ENCODE measurements at regions not wholly inside any gene's neighbourhood (a gene's known extent, or its start where the extent isn't known, plus 50 kb on each side); places are given as distances from the start of the nearest gene placed in this dataset.

DNA sequence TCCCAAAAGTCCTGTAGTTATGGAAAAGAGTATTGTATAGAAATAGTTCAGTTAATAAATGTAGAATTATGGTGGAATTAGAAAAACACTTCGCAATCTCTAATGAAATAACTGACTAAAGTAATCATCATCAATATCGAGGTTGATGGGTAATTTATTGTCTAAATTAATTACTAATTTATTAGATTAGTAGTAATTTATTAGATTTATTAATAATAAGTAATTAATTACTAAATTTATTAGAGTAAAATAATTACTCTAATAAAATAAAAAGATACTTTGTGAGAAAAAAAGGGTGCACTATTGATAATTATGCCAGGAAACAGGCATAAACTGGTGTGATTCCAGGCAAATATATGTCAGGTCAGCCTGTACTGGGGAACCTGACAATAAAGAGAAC, 455.6 kb downstream of the AASDHPPT start:
- no peak for TF ChIP-seq EZH2 (IDR thresholded peaks at IDR 0.05; ENCODE audit: borderline replicate concordance, low read length)
- TF ChIP-seq, protein P1, sequence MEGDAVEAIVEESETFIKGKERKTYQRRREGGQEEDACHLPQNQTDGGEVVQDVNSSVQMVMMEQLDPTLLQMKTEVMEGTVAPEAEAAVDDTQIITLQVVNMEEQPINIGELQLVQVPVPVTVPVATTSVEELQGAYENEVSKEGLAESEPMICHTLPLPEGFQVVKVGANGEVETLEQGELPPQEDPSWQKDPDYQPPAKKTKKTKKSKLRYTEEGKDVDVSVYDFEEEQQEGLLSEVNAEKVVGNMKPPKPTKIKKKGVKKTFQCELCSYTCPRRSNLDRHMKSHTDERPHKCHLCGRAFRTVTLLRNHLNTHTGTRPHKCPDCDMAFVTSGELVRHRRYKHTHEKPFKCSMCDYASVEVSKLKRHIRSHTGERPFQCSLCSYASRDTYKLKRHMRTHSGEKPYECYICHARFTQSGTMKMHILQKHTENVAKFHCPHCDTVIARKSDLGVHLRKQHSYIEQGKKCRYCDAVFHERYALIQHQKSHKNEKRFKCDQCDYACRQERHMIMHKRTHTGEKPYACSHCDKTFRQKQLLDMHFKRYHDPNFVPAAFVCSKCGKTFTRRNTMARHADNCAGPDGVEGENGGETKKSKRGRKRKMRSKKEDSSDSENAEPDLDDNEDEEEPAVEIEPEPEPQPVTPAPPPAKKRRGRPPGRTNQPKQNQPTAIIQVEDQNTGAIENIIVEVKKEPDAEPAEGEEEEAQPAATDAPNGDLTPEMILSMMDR (IDR thresholded peaks at IDR 0.05; ENCODE audit: low read length) = no peak
